ENCODE measurements at regions not wholly inside any gene's neighbourhood (a gene's known extent, or its start where the extent isn't known, plus 50 kb on each side); places are given as distances from the start of the nearest gene placed in this dataset.

GRCh38 chr16:9199751-9200150, 108.3 kb downstream of the HAPSTR1 start:
- H3K27ac Mint-ChIP-seq, result no peak overlapping the region
- no peak for DNase-seq
- H3K4me3 Mint-ChIP-seq, result no peak overlapping the region
- H3K27me3 Mint-ChIP-seq (ENCODE audit: low read depth in 3 of 3), result peaks cover 2 to 10% (median 2%) of the 10 kb centered on the region in 3 donors
- H3K36me3 Mint-ChIP-seq, result no peaks in the 10 kb centered on the region
- H3K4me1 Mint-ChIP-seq, result no peaks in the 10 kb centered on the region
- H3K9me3 Mint-ChIP-seq, result no peaks in the 10 kb centered on the region

DNA sequence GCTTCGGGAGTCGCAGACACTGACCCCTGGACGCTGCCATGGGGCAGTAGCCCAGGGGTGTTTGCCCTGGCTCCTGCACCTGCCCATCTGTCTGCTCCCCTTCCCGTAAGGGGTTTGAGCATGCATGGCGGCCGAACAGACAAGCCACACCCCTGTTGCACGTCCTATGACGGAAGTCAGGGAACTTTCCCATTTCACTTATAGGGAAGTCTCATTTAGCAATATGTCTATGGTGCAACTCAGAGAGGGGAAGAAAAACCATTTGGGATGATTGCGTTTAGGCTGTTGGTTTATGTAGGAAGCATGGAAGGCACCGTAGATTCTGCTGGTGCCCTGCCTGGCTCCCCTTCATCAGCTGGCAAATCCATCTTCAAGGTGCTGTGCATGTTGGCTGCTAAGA, 112.5 kb downstream of the HAPSTR1 start:
- Mint-ChIP-seq H3K27ac (no peak overlapping the region), H3K36me3 (no peaks in the 10 kb centered on the region), H3K27me3 (ENCODE audit: low read depth in 3 of 3) (peaks cover 0 to 8% (median 6%) of the 10 kb centered on the region in 3 donors), H3K9me3 (no peaks in the 10 kb centered on the region), H3K4me1 (no peaks in the 10 kb centered on the region), H3K4me3 (no peak overlapping the region)
- no peak for DNase-seq

- no peak overlapping the region for H3K4me3 Mint-ChIP-seq
- H3K27me3 Mint-ChIP-seq (ENCODE audit: low read depth in 3 of 3), result peaks cover 0 to 8% (median 8%) of the 10 kb centered on the region in 3 donors
- H3K27ac Mint-ChIP-seq, result no peak overlapping the region
- H3K4me1 Mint-ChIP-seq, result no peaks in the 10 kb centered on the region
- no peak for DNase-seq
- no peaks in the 10 kb centered on the region for H3K9me3 Mint-ChIP-seq
- no peaks in the 10 kb centered on the region for H3K36me3 Mint-ChIP-seq
Observed at GRCh38 chr16:9205661-9206060, 114.2 kb downstream of the HAPSTR1 start.

DNA sequence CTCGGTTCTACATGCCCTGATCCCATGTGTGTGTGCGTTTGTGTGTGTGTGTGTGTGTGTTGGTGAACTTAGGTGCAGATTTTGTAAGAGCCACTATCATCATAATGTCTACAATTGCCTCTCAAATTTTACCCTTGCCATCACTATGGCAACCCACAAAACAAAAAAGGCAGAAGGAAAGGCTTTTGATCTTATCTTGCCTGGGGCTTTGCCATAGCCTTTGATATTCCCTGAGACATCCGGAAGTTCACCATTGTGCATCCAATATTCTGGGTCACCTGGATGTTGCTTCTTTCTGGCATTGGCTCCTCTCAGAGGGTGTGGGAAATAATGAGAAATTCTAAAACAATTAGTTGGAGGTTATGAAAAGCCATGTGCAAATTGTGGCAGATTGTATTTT, 114.7 kb downstream of the HAPSTR1 start:
- Mint-ChIP-seq H3K36me3 (no peaks in the 10 kb centered on the region), H3K27ac (no peak overlapping the region), H3K4me3 (no peak overlapping the region), H3K27me3 (ENCODE audit: low read depth in 3 of 3) (peaks cover 0 to 8% (median 8%) of the 10 kb centered on the region in 3 donors), H3K9me3 (no peaks in the 10 kb centered on the region), H3K4me1 (no peaks in the 10 kb centered on the region)
- DNase-seq, result no peak

DNA sequence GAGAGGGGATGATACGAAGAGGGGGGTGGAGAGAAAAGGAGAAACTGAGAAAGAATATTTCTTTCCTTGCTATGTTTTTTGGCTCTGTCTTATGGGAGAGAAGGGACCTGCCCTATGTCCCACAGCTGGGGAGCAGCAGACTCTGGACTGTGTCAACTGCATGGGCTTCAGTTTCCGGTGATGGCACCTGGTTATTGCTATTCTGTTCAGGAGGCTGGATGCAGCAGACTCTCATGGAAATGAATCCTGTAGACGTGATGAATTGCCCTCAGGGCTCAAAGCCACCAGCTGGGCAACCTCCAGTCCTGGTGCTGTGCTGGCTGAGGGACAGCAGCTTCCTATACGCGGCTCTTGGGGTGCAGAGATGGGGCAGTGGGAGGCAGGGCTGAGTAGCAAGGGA, 121.2 kb downstream of the HAPSTR1 start:
- no peaks in the 10 kb centered on the region for H3K4me1 Mint-ChIP-seq
- no peaks in the 10 kb centered on the region for H3K36me3 Mint-ChIP-seq
- no peak overlapping the region for H3K4me3 Mint-ChIP-seq
- no peak overlapping the region for H3K27ac Mint-ChIP-seq
- no peak for DNase-seq
- H3K27me3 Mint-ChIP-seq (ENCODE audit: low read depth in 3 of 3), result peaks cover 0 to 7% (median 5%) of the 10 kb centered on the region in 3 donors
- peaks cover 0 to 3% (median 0%) of the 10 kb centered on the region in 6 donors for H3K9me3 Mint-ChIP-seq

DNA sequence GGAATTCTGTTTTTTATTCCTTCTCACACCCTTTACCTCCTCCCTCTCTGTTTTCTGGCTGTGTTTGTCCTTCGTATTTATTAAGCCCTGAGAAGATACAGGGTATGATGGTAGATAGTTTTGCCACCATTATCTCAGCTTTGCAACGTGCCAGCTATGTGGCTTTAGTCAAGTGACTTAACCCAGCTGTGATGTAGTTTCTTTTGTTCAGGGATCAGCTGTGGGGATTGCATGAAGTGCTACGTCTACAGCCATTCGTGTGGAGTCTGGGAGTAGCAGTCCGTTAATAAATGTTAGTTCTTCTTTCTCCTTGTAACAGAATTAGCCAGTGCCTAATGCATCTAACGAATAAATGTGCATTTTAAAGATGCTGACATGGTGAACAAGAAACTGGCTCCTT, 128.4 kb downstream of the HAPSTR1 start:
- H3K27ac Mint-ChIP-seq, result no peak overlapping the region
- H3K4me3 Mint-ChIP-seq, result no peak overlapping the region
- peaks cover 0 to 3% (median 0%) of the 10 kb centered on the region in 6 donors for H3K9me3 Mint-ChIP-seq
- H3K4me1 Mint-ChIP-seq, result no peaks in the 10 kb centered on the region
- DNase-seq, result no peak
- H3K36me3 Mint-ChIP-seq, result no peaks in the 10 kb centered on the region
- H3K27me3 Mint-ChIP-seq (ENCODE audit: low read depth in 3 of 3), result peaks cover 0 to 4% (median 2%) of the 10 kb centered on the region in 3 donors

DNA sequence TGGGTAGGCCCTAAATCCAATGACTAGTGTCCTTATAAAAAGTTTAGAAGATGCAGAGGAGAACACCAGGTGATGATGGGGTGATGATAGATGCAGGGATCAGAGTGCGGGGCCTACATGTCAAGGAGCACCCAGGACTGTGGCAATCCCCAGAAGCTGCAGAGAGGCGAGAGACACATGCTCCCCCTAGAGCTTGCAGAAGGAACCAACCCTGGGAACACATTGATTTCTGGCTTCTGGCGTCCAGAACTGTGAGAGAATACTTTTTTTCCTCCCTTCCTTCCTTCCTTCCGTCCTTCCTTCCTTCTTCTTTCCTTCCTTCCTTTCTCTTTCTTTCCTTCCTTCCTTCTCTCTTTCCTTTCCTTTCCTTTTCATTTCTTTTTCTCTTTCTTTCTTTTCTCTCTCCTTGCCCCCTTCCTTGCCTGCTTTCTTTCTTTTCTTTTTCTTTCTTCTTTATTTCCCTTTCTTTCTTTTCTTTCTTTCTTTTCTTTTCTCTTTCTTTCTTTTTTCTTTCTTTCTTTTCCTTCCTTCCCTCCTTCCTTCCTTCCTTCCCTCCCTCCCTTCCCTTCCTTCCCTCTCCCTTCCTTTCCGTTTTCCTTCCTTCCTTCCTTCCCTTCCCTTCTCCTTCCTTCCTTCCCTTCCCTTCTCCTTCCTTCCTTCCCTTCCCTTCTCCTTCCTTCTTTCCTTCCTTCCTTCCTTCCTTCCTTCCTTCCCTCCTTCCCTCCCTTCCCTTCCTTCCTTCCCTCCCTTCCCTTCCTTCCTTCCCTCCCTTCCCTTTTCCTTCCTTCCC, 134.3 kb downstream of the HAPSTR1 start:
- H3K27ac Mint-ChIP-seq, result no peak overlapping the region
- DNase-seq, result no peak
- H3K27me3 Mint-ChIP-seq (ENCODE audit: low read depth in 3 of 3), result peaks cover 0 to 2% (median 0%) of the 10 kb centered on the region in 3 donors
- H3K36me3 Mint-ChIP-seq, result no peaks in the 10 kb centered on the region
- no peaks in the 10 kb centered on the region for H3K9me3 Mint-ChIP-seq
- no peak overlapping the region for H3K4me3 Mint-ChIP-seq
- H3K4me1 Mint-ChIP-seq, result no peaks in the 10 kb centered on the region

DNA sequence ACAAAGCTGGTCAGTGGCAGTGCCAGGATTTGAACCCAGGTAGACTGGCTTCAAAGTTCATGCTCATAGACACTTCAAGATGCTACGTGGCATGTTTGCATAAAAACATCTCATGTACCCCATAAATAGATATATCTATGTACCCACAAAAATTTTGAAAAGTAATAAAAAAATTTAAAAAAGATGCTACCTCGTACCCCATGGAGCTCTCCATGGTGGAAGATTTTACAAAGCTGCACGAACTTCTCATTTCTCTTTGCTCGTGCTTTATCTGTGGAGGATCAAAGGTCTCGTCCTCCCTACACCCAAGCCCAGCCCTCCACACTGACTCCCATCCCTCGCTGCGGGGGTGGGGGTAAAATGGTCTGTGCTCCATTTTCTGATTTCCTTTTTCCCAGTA, 135.5 kb downstream of the HAPSTR1 start:
- no peaks in the 10 kb centered on the region for H3K36me3 Mint-ChIP-seq
- DNase-seq, result no peak
- H3K27ac Mint-ChIP-seq, result no peak overlapping the region
- no peak overlapping the region for H3K4me3 Mint-ChIP-seq
- H3K9me3 Mint-ChIP-seq, result no peaks in the 10 kb centered on the region
- H3K4me1 Mint-ChIP-seq, result no peaks in the 10 kb centered on the region
- peaks cover 0 to 2% (median 0%) of the 10 kb centered on the region in 3 donors for H3K27me3 Mint-ChIP-seq (ENCODE audit: low read depth in 3 of 3)

GRCh38 chr16:9231039-9231438, 139.6 kb downstream of the HAPSTR1 start:
- H3K27me3 Mint-ChIP-seq (ENCODE audit: low read depth in 3 of 3), result peaks cover 2 to 4% (median 2%) of the 10 kb centered on the region in 3 donors
- no peak overlapping the region for H3K4me3 Mint-ChIP-seq
- no peaks in the 10 kb centered on the region for H3K36me3 Mint-ChIP-seq
- H3K9me3 Mint-ChIP-seq, result no peaks in the 10 kb centered on the region
- H3K4me1 Mint-ChIP-seq, result no peaks in the 10 kb centered on the region
- no peak overlapping the region for H3K27ac Mint-ChIP-seq
- DNase-seq, result no peak

DNA sequence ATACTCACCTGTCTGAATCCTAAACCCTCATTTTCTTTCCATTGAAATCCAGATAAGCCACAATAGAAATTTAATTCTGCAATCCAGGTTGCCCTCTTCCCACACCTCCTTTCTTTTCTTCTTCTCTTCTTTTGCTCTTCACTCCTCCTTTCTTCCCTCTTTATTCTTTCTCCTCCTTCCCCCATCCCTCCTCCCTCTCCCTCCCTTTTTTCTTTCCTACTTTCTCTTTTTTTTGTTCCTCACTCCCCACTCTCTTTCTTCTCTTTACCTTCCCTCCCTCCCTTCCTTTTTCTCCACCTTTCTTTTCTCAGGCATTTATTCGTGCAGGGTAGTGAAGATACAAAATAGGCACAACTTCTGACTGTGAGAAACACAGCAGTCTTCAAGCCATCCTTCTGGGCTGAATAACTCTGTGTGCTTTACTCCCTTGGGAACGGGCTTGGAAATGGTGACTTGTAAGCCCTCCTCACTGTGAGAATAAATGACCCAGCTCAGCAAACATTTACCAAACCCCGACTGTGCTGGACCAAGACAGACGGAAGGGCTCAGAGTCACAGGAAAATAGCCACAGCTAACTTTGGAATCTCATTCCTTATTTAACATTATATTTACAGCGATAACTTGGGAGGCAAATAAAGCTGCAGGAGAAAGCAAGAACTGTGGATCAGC, 140.8 kb downstream of the HAPSTR1 start:
- Mint-ChIP-seq H3K4me1 (no peaks in the 10 kb centered on the region), H3K4me3 (no peak overlapping the region), H3K36me3 (no peaks in the 10 kb centered on the region), H3K27ac (no peak overlapping the region), H3K9me3 (no peaks in the 10 kb centered on the region), H3K27me3 (ENCODE audit: low read depth in 3 of 3) (peaks cover 2 to 4% (median 2%) of the 10 kb centered on the region in 3 donors)
- no peak for DNase-seq

- DNase-seq, result no peak
- Mint-ChIP-seq H3K27ac (no peak overlapping the region), H3K9me3 (peaks cover 0 to 1% (median 0%) of the 10 kb centered on the region in 6 donors), H3K36me3 (no peaks in the 10 kb centered on the region), H3K27me3 (ENCODE audit: low read depth in 3 of 3) (peaks cover 2 to 4% (median 2%) of the 10 kb centered on the region in 3 donors), H3K4me3 (no peak overlapping the region), H3K4me1 (no peaks in the 10 kb centered on the region)
Observed at GRCh38 chr16:9235867-9236266, 144.4 kb downstream of the HAPSTR1 start.

GRCh38 chr16:9236319-9236718, 144.9 kb downstream of the HAPSTR1 start:
- DNase-seq, result no peak

GRCh38 chr16:9238346-9238745, 146.9 kb downstream of the HAPSTR1 start:
- no peaks in the 10 kb centered on the region for H3K4me1 Mint-ChIP-seq

More at GRCh38 chr16:9236319-9236718, 144.9 kb downstream of the HAPSTR1 start:
- Mint-ChIP-seq H3K36me3 (no peaks in the 10 kb centered on the region), H3K27me3 (ENCODE audit: low read depth in 3 of 3) (peaks cover 2 to 4% (median 2%) of the 10 kb centered on the region in 3 donors), H3K9me3 (peaks cover 0 to 1% (median 0%) of the 10 kb centered on the region in 6 donors), H3K4me1 (no peaks in the 10 kb centered on the region), H3K27ac (no peak overlapping the region), H3K4me3 (no peak overlapping the region)

DNA sequence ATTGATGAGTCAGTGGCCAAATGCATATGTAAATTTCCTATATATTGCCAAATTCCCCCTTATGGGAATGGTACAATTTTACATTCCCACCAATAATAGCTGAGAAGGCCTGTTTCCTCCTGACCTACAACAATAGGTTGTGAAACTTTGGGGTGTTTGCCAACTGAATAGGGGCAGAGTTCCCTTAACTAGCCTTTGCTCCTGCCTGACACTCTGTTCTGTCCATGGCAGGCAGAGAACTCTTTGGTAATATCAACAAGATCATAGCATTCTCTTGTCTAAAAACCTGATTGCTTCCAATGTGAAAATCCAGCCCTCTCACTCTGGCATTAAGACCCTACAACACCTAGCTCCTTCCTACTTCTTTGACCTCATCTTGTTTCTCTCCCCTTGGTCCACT, 149.7 kb downstream of the HAPSTR1 start:
- Mint-ChIP-seq H3K27ac (no peak overlapping the region), H3K4me3 (no peak overlapping the region), H3K9me3 (peaks cover 0 to 5% (median 0%) of the 10 kb centered on the region in 6 donors), H3K27me3 (ENCODE audit: low read depth in 3 of 3) (peaks cover 0 to 1% (median 0%) of the 10 kb centered on the region in 3 donors), H3K36me3 (no peaks in the 10 kb centered on the region), H3K4me1 (no peaks in the 10 kb centered on the region)
- DNase-seq, result no peak

More at GRCh38 chr16:9238346-9238745, 146.9 kb downstream of the HAPSTR1 start:
- Mint-ChIP-seq H3K36me3 (no peaks in the 10 kb centered on the region), H3K4me3 (no peak overlapping the region), H3K27ac (no peak overlapping the region), H3K27me3 (ENCODE audit: low read depth in 3 of 3) (peaks cover 2 to 4% (median 2%) of the 10 kb centered on the region in 3 donors), H3K9me3 (peaks cover 0 to 5% (median 0%) of the 10 kb centered on the region in 6 donors)
- DNase-seq, result no peak

All from immature natural killer cell (primary cell).